Esophagus muscularis mucosa (tissue), 4 donors: ENCODE measurements at regions not wholly inside any gene's neighbourhood (a gene's known extent, or its start where the extent isn't known, plus 50 kb on each side); places are given as distances from the start of the nearest gene placed in this dataset.

ENCODE experiments used
- DNase-seq: peaks from one replicate; pipeline ENCODE4 v3.0.0-alpha.2; 2017; ENCODE audit errors: extremely low spot score
- H3K27ac ChIP-seq, 4 donors: fragments of 200-600 bp; sonication (generic); replicated peaks in 1 of 4; 1 replicate in 3 of 4; 2 replicates in 1 of 4; pipeline ENCODE4 v1.5.1; 2016 to 2019; ENCODE audit warnings: mild to moderate bottlenecking in 1 of 4
- H3K27me3 ChIP-seq, 4 donors: fragments of 200-600 bp; sonication (generic); one replicate each; pipeline versions ENCODE4 v1.5.1 to v1.6.0; 2016 to 2019
- H3K36me3 ChIP-seq, 4 donors: fragments of 200-600 bp; sonication (generic); one replicate each; pipeline ENCODE4 v1.5.1; 2016 to 2019
- H3K4me1 ChIP-seq, 4 donors: fragments of 200-600 bp; sonication (generic); one replicate each; pipeline ENCODE4 v1.5.1; 2016 to 2019
- H3K4me3 ChIP-seq, 4 donors: fragments of 200-600 bp; sonication (generic); 1 replicate in 2 of 4; 2 replicates in 2 of 4; pipeline ENCODE4 v1.5.1; 2016 to 2019; ENCODE audit warnings: mild to moderate bottlenecking in 4 of 4, moderate library complexity in 1 of 4
- H3K9me3 ChIP-seq, 4 donors: fragments of 200-600 bp; sonication (generic); 1 replicate in 3 of 4; 2 replicates in 1 of 4; pipeline ENCODE4 v1.5.1; 2016 to 2019
- EP300 ChIP-seq: sonication (generic); formaldehyde crosslinking; IDR thresholded peaks from one replicate; pipeline ENCODE4 v1.6.1; 2017; ENCODE audit warnings: antibody characterized with exemption
- POLR2A ChIP-seq: fragments of 450-650 bp; IDR thresholded peaks from one replicate; pipeline ENCODE4 v1.6.1; 2017; ENCODE audit warnings: antibody characterized with exemption, moderate library complexity, mild to moderate bottlenecking, low read depth
- POLR2AphosphoS5 ChIP-seq, 2 donors: sonication (generic); formaldehyde crosslinking; IDR thresholded peaks; one replicate each; pipeline ENCODE4 v1.6.1; 2017; ENCODE audit warnings: antibody characterized with exemption in 2 of 2
- WGBS: methylation state at CpG from one replicate; pipeline ENCODE4 v1.1.5; 2018; 5-methylcytosine and 5-hydroxymethylcytosine counted together
- intact Hi-C: fragments of 100-400 bp; cut with DNase I; formaldehyde crosslinking; loops from one replicate; pipeline ENCODE4 v1.15.1; 2023
- TF ChIP-seq, protein P1 (sequence below), 3 experiments: fragments of 200-600 bp in 2 of 3; fragments of 450-650 bp in 1 of 3; sonication (generic) in 2 of 3; IDR thresholded peaks; one replicate each; pipeline ENCODE4 v1.5.1; 2017 to 2019; ENCODE audit warnings: antibody characterized with exemption in 3 of 3, mild to moderate bottlenecking in 2 of 3, moderate library complexity in 1 of 3

DNA sequence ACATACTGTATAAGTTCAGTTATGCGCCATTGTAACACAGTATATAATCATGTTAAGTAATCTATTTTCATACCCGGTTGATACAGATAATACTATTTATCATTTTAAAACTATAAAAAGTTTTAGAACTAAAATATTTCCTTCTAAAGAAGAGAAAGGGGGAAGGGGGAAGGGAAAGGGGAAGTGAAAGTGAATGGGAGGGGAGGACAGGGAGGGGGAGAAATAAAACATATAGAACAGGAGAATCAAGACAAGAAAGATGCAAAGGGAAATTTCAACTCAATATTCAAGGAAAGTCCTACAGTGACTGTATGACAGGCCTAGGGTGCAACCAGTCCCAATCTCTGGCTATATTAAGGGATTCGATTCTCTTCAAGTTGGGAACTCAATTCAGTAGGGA lies 1278.8 kb downstream of the MAT2B start:
- WGBS: 87% methylated on average over 3 of the region's 3 CpGs

DNA sequence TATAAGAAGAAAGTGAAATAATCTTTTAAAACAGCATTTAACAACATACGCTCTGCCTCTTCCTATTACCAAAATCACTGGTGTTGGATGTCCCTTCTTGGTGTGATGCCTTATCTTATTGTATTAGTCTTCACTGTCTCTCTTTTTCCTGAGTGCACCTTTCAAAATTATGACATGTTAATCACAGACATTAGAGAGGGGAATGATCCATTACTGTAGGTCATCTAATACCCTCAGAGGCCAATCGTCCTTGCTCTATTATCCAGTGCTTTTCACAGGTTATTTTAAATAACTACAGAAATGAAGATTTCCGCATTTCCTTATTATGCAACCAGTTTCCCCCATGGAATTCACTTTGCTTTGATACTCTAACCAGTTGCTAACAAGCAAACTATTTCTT lies 1292.7 kb downstream of the MAT2B start:
- TF ChIP-seq, protein P1, sequence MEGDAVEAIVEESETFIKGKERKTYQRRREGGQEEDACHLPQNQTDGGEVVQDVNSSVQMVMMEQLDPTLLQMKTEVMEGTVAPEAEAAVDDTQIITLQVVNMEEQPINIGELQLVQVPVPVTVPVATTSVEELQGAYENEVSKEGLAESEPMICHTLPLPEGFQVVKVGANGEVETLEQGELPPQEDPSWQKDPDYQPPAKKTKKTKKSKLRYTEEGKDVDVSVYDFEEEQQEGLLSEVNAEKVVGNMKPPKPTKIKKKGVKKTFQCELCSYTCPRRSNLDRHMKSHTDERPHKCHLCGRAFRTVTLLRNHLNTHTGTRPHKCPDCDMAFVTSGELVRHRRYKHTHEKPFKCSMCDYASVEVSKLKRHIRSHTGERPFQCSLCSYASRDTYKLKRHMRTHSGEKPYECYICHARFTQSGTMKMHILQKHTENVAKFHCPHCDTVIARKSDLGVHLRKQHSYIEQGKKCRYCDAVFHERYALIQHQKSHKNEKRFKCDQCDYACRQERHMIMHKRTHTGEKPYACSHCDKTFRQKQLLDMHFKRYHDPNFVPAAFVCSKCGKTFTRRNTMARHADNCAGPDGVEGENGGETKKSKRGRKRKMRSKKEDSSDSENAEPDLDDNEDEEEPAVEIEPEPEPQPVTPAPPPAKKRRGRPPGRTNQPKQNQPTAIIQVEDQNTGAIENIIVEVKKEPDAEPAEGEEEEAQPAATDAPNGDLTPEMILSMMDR (IDR thresholded peaks at IDR 0.05): no peak
- TF ChIP-seq POLR2AphosphoS5 (IDR thresholded peaks at IDR 0.05): no peak
- TF ChIP-seq POLR2A: no peak
- no peak for TF ChIP-seq EP300
- no peak for DNase-seq
- H3K36me3 ChIP-seq: no peaks in the 10 kb centered on the region
- H3K4me3 ChIP-seq: no peak overlapping the region
- no peaks in the 10 kb centered on the region for H3K4me1 ChIP-seq
- peaks cover 0 to 6% (median 0%) of the 10 kb centered on the region in 4 donors for H3K9me3 ChIP-seq
- 73% methylated on average over 3 of the region's 3 CpGs for WGBS
- H3K27me3 ChIP-seq: no peaks in the 10 kb centered on the region
- H3K27ac ChIP-seq: no peak overlapping the region
- intact Hi-C loops: no loop called here

More for the DNA sequence above, 1278.8 kb downstream of the MAT2B start:
- H3K36me3 ChIP-seq: no peaks in the 10 kb centered on the region
- no peaks in the 10 kb centered on the region for H3K9me3 ChIP-seq
- H3K27ac ChIP-seq: no peak overlapping the region
- TF ChIP-seq POLR2AphosphoS5 (IDR thresholded peaks at IDR 0.05) (no peak), POLR2A (no peak), EP300 (no peak)
- TF ChIP-seq, protein P1 (IDR thresholded peaks at IDR 0.05): no peak
- no peaks in the 10 kb centered on the region for H3K4me1 ChIP-seq
- no peak overlapping the region for H3K4me3 ChIP-seq
- DNase-seq: no peak
- no peaks in the 10 kb centered on the region for H3K27me3 ChIP-seq
- intact Hi-C loops: no loop called here

DNA sequence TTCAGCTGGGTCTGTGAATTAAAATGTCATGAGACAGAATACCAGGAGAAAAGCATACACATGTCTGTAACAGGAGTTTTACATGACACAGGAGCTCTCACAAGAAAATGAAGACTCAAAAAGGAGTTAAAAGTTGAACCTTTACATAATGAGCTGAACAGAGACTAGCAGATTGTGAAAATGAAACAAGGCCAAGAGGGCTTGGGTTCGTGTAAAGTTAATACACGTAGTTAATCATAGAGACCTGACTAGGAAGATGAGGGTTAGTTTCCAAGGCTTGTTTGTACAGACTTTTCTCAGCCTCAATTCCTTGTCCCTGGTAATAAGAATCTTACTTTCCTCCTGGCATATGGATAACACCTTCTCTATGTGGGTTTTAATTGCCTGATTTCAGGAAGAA lies 1294.0 kb downstream of the MAT2B start:
- Histone ChIP-seq H3K27ac (no peak overlapping the region), H3K36me3 (no peaks in the 10 kb centered on the region), H3K27me3 (no peaks in the 10 kb centered on the region), H3K4me1 (no peaks in the 10 kb centered on the region), H3K4me3 (no peak overlapping the region), H3K9me3 (peaks cover 0 to 6% (median 0%) of the 10 kb centered on the region in 4 donors)
- TF ChIP-seq POLR2A: no peak
- TF ChIP-seq, protein P1 (IDR thresholded peaks at IDR 0.05): no peak
- TF ChIP-seq EP300: no peak
- no peak for TF ChIP-seq POLR2AphosphoS5 (IDR thresholded peaks at IDR 0.05)
- intact Hi-C loops: no loop called here
- 38% methylated on average over 2 of the region's 2 CpGs for WGBS
- DNase-seq: no peak

DNA sequence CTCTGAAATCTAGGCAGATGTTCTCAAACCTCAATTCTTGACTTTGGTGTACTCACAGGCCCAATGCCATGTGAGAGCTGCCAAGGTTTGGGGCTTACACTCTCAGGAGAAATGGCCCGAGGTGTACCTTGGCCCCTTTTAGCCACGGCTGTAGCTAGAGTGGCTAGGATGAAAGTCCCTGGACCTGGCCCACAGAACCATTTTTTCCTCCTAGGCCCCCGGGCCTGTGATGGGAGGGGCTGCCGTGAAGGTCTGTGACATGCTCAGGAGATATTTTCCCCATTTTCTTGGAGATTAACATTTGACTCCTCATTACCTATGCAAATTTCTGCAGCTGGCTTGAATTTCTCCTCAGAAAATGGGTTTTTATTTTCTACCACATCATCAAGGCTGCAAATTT lies 1296.5 kb downstream of the MAT2B start:
- no peaks in the 10 kb centered on the region for H3K36me3 ChIP-seq
- H3K4me3 ChIP-seq: no peak overlapping the region
- no peak for DNase-seq
- WGBS: 95% methylated on average over 2 of the region's 4 CpGs
- H3K9me3 ChIP-seq: peaks cover 0 to 6% (median 0%) of the 10 kb centered on the region in 4 donors
- TF ChIP-seq, protein P1 (IDR thresholded peaks at IDR 0.05): no peak
- TF ChIP-seq EP300: no peak
- TF ChIP-seq POLR2AphosphoS5 (IDR thresholded peaks at IDR 0.05): no peak
- no peak for TF ChIP-seq POLR2A
- no peak overlapping the region for H3K27ac ChIP-seq
- intact Hi-C loops: no loop called here
- H3K27me3 ChIP-seq: no peaks in the 10 kb centered on the region
- H3K4me1 ChIP-seq: no peaks in the 10 kb centered on the region

DNA sequence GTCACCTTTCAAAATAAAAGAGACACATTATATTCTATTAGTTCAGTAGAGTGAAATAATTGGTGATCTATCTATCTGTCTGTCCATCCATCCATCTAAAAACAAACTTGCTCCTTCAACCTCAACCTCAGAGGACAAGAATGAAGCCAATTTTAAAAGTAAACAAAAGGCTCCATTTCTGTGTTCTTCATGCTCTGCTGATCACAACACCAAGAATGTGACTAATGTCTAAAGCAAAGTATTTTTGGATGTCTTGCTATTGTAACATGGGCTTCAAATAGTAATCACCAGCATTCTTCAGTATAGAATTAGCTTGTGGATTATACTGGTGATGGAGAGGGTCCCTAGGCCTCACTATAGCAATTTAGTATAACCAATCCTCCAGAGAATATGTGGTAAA lies 1304.4 kb downstream of the MAT2B start:
- Histone ChIP-seq H3K27me3 (no peaks in the 10 kb centered on the region), H3K27ac (no peak overlapping the region), H3K36me3 (no peaks in the 10 kb centered on the region), H3K4me1 (no peaks in the 10 kb centered on the region), H3K9me3 (no peaks in the 10 kb centered on the region), H3K4me3 (no peak overlapping the region)
- TF ChIP-seq EP300 (no peak), POLR2A (no peak), POLR2AphosphoS5 (IDR thresholded peaks at IDR 0.05) (no peak)
- TF ChIP-seq, protein P1 (IDR thresholded peaks at IDR 0.05): no peak
- DNase-seq: no peak
- intact Hi-C loops: no loop called here
